Muscle of arm (tissue), 1 donor: ENCODE measurements at regions not wholly inside any gene's neighbourhood (a gene's known extent, or its start where the extent isn't known, plus 50 kb on each side); places are given as distances from the start of the nearest gene placed in this dataset.
A peak's percentile ranks its signal among the peaks of the same experiment; 100 is the strongest.

Experiments
- DNase-seq: peaks from one replicate; pipeline ENCODE4 v3.0.0-alpha.2; 2013

DNA sequence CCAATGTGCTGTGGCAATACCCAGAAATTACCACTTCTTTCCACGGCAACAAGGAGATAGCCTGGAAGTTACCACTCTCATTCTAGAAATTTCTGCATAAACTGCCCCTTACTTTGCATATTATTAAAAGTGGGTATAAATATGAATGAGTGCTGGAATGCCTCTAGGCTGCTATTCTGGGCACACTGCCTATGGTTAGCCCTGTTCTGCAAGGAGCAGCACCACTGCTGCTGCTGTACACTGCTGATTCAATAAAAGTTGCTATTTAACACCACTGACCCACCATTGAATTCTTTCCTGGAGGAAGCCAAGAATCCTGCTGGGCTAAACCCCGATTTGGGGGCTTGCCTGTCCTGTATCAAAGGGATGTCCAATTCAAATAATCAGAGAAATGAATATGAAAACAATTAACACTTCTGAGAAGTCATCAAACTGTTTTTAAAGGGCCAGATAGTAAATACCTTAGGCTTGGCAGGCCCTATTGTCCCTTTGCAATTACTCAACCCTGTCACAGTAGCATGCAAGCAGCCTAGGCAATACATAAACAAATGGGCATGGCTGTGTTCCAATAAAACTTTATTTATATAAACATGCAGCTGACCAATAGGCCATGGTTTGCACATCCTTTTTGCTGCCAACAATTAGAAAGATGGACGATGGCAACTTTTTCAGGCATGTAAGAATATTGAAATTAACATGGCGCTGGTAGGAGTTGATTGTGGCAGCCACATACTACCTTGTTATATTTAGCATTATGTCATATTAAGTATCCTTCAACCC, 369.4 kb upstream of the B3GALT2 start:
- DNase-seq = no peak

DNA sequence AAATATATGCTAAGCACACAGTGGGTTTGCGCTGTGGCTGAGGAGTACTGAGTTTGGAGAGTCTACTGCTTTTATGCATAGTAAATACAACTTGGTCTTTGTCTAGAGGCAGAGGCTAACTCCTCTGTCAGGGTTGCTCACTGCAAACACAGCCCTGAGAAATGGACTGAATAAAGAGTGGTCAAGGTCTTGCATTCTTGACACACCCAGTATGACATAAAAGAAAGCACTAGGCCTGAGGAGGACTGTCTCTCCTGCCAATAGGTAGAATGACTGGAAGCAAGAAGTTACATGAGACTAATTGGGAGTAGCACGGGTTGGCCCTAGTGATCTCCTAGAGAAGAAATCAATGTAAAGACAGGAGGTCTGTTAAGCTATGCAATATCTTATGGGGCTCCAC, 367.2 kb upstream of the B3GALT2 start:
- DNase-seq = no peak

DNA sequence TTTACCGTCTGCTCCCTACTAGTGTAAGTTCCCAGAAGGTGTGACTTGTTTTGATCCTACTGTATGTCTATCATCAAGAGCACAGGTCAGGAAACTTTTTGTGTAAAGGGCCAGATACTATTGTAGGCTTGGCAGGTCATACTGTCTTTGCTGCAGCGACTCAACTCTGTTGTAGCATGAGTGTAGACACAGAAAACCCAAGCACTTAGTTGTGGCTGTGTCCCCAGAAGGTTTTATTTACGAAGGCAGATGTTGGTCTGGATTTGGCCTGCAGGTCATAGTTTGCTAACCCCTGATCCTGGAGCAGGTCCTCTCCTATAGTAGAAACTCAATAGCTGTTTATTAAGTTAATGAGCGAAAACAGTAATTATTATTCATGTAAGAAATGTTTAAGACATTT, 365.9 kb upstream of the B3GALT2 start:
- DNase-seq = no peak

DNA sequence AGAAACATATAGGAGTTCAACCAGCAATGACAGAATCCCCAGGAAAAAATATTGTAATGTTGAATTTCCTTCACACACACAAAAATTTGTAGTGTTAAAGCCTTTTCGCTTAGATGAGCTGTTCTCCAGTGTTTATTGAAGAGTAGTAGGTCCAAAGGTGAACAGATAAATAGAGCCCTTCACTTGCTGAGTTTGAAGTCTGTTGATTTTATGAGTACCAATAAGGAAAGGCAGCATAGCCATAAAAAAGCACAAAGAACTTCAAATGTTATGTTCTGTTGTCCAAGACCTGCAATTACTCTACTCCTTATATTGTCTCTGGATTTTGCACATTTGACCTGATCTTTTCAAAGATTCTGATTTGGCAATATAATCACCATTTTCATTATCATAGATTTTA, 362.7 kb upstream of the B3GALT2 start:
- no peak for DNase-seq

DNA sequence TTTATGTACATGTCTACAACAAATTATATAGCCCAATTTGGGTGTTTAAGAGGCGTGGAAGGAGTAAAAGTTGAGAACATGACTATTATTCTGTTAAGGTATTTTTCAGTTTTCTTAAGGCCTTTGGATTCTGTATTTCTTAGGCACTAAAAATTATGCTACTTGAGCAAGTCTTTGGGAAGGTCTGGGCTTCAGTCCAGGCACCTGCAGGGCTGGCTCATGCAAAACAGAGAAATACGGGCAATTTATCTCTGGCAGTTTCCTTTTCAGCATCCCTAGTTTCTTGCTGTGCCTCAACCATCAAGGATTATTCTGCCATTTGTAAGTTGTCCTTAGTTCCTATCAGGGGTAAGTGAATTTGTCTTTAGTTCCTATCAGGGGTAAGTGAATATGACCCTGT, 358.8 kb upstream of the B3GALT2 start:
- DNase-seq = no peak

DNA sequence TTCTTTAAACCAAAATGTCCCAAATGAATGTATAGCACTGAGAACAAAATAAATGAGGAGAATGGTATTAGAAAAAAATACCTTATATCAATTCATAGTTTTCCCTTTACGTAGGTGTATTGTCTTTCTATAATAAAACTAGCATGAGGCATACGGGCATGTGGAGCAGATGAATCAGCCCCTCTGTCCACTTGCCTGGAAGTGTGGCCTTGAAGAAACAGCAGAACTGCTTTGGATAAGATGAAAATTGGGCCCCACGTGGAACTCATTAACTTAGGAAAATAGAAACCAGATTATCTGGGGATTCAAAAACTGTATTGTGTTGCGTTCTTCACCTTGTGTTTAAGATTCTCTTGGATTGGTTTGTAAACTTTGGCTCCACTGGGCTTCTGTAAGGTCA, 356.8 kb upstream of the B3GALT2 start:
- DNase-seq = no peak

DNA sequence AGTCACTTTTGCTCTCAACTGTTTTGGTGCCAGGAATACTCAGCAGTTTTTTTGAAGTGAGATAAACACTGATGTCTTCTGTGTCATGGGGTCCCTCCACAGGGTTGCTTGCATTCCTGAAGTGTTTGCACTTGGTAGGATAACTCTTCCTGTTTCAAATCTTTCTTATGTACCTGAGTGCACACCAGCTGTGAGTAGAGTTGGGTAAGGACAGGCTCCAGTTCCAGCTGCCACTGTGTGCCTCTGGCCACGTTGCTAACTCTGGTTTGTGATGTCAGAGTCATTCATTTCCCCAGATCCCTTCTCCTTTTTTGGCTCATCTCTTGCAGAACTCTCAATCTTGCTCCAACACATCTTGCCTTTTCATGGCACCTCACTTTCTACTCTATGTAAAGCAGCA, 356.3 kb upstream of the B3GALT2 start:
- DNase-seq = no peak

DNA sequence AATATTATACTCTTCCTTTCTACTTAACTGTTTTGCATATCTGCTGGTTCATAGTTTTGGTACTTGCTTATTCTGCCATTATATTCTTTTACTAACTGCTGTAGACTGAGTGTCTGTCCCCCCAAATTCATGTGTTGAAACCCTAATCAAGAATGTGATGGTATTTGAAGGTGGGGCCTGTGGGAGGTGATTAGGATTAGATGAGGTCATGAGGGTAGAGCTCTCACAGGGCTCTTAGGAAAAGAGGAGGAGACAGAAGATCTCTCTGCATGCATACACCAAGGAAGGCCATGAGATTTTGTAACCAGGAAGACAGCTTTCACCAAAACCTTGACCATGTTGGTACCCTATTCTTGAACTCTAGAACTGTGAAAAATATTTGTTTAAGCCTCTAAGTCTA, 354.1 kb upstream of the B3GALT2 start:
- no peak for DNase-seq

DNA sequence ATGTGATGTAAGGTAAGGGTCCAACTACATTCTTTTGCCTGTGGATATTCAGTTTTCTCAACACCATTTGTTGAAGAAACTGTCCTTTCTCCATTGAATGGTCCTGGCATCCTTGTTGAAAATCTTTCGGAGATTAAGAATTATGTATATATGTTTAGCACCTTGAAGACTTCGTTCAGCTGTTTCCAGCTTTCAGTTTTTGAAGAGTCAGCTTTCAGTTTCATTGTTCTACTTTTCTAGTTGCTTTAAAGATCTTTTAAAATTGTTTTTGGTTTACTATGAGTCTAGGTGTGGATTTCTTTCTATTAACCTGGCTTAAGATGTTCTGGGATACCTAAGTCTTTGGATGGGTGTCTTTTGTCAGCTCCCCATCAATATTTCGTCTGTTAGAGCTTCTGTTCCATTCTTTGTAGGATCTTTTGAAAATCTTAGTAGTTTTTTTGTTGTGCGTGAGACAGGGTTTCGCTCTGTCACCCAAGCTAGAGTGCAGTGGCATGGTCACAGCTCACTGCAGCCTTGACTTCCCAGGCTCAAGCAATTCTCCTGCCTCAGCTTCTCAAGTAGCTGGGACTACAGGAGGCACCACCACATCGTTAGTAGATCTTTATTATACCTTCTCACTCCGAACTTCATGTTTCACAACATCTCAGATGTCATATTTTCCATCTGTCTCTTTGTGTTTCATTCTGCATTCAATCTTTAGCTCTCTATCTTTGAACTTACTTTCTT, 353.5 kb upstream of the B3GALT2 start:
- DNase-seq = no peak

DNA sequence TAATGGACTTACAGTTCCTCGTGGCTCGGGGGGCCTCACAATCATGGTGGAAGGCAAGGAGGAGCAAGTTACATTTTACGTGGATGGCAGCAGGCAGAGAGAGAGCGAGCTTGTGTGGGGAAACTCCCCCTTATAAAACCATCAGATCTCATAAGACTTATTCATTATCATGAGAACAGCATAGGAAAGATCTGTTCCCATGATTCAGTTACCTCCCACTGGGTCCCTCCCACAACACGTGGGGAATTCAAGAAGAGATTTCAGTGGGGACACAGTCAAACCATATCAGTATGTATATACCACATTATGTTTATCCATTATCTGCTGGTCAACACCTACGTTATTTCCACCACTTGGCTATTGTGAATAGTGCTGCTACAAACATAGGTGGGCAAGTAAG, 352.3 kb upstream of the B3GALT2 start:
- DNase-seq = no peak

DNA sequence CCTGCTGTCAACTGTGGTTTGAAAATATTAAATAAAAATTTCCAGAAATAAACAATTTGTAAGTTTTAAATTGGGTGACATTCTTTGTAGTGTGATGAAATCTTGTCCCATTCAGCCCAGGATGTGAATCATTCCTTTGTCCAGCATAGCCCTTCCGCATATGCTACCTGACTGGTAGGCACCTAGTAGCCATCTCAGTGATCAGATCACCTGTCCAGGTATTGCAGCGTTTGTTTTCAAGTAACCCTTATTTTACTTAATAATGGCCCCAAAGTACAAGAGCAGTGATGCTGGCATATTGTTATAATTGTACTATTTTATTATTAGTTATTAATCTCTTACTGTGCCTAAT, 351.6 kb upstream of the B3GALT2 start:
- no peak for DNase-seq

DNA sequence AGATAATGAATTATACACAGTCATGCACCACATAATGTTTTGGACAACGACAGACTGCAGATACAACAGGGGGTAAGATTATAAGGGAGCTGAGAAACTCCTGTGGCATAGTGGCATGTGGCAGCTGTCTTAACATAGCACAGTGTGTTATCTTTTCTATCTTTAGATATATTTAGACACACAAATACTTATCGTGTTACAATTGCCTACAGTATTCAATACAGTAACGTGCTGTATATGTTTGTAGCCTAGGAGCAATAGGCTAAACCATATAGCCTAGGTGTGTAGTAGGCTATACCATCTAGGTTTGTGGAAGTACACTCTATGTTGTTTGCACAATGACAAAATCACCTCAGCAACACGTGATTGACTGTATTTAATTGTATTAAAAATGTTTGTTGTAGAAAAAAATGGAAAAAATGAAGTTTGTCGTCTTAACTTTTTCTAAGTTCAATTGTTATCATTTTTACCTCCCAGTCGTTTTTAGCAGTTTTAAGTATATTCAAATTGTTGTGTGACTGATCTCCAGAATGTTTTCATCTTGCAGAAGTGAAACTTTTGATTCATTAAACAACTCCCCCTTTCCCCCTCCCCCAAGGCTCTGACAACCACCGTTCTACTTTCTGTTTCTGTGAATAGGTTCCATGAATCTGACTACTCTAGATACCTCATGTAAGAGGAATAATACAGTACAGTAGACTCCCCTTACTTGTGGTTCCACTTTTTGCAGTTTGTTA, 351.0 kb upstream of the B3GALT2 start:
- no peak for DNase-seq

DNA sequence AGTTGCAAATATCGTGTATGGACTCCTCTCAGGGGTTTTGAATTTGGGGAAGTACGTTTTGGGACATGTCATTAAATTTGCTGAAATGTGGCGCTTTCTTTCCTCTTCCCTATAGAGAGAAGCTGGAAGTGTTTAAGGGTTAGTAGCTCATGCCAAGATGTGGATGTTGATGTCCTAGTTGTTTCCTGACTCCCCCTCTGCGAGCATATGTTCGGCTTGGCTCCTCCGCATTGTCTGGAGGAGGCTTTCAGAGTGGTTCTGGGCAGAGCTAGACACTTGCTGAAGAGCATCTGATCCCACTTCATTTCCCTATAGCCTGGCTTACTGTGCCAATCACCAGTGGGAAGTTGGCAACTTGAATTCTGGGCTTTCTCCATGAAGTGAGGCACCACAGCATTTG, 347.4 kb upstream of the B3GALT2 start:
- DNase-seq = peak; percentile 18

DNA sequence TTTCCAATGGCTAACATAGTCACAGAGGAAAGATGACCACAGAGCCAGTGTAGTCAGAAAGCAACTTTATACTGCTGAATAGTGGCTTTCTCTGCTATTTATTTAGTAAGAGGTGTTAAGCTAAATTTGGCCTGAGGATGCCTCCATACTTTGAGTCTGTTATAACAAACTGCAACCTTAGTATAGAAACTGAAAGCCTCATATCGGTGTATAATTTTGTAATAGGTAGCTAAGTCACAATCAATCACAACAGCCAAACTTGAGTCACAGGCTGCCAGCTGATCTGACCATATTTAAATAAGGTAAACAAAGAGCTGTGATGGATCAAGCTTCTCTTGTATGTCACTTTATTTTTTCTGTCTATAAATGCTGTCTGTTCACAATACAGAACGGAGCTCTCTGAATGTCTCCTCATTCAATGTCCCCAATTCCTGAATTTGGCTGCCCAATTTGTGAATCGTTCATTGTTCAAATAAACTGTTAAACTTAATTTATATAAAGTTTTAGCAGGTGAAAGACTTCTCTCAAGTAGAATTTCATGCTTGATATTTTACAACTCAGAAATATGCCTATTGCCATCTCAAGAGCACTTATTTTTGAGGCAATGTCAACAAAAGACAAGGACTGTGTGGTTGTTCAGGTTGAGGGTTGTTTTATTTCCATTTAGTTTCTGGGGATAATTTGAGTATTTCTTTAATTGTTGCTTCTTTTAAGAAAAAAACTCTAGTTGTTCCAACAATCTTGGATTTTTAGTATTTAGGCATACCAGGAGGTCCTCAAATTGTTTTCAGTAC, 339.7 kb upstream of the B3GALT2 start:
- no peak for DNase-seq

DNA sequence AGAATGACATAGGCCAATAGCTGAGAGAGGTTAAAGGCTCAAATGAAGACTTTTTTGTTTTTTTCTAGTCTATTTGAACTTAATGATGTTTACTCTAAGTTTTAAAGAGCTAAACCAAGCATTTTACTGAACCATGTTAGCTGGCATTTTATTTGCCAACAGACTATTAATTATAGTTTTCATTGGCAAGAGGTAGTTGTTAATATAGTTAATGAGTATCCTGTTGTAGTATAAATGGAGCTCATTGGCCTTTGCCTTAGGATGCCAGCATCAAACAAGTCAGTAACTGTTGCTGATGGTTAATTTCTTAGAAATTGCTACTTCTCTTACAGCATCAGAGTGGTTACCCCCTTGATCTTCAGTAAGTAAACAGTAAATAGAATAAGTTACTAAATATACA, 339.0 kb upstream of the B3GALT2 start:
- DNase-seq = no peak

DNA sequence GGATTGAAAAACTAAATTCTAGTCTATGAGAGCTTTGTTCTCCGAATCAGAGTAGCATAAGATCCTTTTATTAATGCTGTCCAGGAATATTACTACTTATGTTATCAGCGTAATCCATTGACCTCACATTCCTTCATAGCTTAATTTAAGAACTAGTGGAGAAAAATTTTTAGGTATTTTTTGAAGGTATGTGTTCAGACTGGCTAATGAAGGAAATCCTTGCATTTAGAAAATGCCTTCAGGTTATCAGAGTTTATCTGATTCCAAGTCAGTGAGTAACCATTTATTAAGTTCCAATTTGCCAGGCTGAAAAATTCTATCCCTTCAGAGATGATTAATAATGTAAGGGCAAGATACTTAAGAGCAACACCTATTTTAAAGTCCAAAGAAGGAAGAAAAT, 338.2 kb upstream of the B3GALT2 start:
- DNase-seq = no peak

DNA sequence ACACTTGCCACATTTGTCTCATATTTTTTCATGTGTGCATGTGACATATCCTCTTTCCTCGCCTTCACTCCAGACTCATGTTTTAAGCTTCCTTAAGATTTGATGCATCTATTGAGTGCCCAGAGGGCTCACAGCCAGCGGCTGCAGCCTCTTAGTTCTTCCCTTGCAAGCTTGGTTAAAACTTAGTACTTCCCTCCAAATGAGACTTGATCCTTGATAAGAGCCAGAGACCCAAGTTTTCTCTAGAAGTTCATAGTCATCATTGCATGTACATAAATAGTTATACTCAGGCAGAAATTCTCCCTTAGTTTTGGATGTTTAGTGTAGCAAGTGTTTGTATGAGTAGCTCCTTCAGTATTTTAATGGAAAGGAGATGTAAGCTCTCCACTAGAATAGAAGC, 337.6 kb upstream of the B3GALT2 start:
- no peak for DNase-seq

DNA sequence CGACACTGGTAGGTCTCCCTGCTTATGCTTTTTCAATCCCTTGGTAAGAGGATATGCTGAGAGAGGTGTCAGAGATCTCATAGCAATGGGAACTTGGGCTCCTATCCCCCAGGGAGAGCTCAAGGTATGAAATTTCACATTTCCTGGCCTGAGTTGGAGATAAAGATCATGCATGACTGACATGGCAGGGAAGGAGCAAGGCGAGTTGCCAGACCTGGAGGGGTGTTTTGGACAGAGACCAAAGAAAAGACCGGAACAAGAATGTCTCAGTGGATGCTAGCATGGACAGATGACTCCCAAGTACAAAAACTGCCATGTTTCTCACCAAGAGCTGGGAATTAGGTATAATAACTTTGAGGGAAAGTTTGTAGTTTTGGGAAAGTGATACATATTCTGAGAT, 334.1 kb upstream of the B3GALT2 start:
- no peak for DNase-seq

DNA sequence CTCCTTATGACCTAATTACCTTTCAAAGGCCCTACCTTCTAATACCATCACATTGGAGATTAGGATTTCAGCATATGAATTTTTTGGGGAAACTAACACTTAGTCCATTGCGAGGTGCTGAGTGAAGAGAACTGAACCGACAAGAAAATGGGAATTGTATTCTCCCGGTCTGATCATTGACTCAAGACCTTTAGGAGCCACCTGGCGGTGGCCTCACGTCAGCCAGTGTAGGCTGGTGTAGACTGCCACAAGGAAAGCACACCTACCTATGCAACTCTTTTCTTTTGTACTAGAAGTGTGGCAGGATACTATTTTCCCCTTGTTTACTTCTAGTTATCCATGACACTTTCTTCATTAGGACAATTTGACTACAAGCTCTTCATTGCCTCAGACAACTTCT, 333.5 kb upstream of the B3GALT2 start:
- no peak for DNase-seq

DNA sequence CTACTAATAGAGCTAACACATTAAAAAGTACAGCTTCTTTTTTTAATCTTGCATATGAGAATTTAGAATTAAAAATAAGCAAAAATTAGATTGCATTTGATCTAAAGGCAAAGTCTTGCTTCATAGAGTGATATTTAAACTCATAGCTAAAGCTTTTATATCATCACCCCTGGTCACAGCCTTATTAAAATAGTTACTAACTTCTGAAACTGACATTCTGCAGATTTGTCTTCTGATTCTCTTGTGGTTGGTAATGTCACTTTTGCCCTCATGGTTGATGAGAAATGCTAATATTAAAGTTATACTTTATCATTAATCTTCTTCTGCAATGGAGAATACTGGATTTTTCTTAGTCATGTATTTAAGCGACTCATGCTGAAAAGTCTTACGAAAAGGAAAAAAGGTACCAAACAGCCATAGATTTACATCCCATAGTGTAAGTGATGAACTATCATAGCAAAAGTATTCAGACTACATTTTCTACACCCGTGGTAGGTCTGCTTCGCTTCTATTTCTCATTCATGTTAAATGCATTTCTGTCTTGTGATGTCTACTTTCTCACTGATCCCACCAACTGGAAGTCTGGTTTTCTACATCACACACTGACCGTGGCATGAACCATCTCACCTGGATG, 330.5 kb upstream of the B3GALT2 start:
- no peak for DNase-seq

DNA sequence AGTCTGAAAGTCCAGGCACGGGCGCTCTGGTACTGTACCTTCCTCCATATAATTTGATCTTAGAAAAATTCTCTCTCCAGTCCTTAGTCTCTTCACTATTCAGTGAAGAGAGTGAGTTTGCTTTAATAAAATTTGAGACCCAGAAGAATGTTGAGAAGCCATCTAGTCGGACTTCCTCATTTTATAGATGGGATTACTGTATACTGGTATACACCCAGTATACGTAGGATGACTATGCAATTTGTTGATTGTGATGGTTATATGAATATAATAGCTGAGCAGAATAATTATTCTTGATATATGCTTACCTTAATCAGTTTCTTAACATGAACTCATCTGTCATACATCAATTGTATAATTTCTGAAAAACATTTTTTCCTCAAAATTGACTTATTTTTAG, 328.0 kb upstream of the B3GALT2 start:
- DNase-seq = no peak

DNA sequence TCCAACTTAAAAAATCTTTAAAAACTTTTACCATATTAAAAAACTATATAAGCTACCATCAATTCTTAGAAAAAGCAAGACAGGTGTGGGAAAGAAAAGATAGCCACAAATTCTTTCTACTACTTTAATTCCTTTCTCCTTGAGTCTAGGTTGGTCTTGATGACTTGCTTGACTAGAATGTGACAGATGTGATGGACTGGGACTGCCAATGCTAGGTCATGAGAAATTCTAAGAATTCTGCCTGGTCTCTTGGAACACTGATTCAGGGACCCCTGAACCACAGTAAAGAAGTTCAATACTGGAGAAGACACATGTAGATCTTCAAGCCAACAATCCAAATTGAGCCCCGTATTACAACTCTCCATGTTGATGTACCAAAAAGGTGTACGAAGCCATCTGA, 326.6 kb upstream of the B3GALT2 start:
- no peak for DNase-seq
